Dedifferentiated amniotic fluid mesenchymal stem cell (primary cell): ENCODE measurements at regions not wholly inside any gene's neighbourhood (a gene's known extent, or its start where the extent isn't known, plus 50 kb on each side); places are given as distances from the start of the nearest gene placed in this dataset.

Experiments
- DNase-seq: peaks from one replicate; pipeline ENCODE4 v3.0.0-alpha.2; 2016; ENCODE audit errors: extremely low spot score

DNA sequence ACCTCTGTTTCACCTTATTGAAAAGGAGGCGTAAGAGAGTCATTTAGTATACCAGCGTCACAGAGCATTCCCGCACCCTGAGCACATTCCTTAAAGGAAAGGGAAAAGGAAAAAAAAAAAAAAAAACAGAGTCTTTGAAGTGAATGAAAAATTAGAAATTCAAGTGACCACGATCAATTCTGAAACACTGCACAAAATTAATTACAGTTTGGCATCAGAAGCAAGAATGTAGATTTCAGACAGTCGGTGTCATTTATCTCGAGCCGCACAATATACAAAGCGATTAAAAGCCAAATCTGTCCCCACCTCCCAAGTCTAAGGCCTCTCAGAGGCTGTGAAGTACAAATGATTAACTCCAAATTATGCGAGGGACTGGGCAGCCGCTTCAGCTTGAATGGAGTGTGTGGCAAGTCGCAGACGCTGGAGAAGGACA, 173.7 kb upstream of the ZNF507 start:
- DNase-seq, result no peak

DNA sequence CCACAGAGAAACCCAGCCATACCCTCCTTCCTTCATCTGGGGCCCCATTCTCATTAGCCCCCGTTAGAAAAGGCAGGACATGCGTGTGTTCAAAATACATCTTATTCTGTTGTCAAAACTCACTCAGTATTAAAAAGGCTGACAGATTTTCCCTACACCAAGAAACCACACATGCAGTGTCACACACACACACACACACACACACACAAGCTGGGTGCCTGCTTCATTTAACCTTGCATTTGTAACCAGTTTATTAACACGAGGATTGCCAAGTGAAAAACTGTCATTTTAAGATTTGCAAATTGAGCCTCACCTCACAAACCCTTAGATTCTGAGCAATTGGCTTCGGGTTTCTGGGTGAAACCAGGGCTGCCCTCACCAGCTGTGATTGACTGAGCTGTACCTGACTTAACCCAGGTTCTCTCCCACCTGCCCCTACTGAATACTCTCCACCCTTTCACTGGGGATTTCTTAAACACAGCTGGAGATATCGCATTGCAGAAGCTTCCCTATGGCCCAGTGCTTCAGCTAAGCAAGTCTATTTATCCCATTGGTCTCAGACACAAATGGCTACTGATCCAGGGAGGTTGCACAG, 172.7 kb upstream of the ZNF507 start:
- no peak for DNase-seq

- DNase-seq, result no peak
Observed at GRCh38 chr19:32173836-32174235, 171.6 kb upstream of the ZNF507 start.

DNA sequence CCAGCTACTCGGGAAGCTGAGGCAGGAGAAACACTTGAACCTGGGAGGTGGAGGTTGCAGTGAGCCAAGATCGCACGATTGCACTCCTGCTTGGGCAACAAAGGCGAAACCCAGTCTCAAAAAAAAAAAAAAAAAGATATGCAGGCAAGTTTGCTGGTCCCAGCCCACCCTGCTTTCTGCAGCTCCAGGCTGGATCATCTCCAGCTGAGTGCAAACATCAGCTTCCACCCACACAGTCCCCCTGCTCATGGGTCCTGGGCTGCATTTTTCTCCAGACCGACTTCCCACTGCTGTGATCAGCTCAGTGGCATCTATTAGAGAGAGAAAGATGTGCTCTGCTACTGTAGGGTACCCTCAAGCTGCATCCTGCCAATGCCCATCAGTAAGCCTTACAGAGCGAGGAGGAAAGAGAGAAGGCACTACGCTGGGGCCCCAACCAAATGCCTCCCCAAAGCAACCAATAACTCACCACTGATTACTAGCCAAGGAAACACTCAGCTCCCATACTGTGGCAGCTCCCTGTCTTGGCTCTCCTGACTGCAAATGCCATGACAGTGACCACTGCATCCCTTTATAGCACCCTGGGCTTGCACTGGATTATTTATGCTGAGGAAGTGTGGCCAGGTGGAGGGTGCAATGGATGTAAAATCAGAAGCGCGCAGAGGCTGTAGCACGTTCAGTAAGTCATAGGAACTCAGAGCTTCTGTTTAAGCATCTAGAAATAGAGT, 170.9 kb upstream of the ZNF507 start:
- DNase-seq, result no peak

- no peak for DNase-seq
Observed at GRCh38 chr19:32176591-32176990, 168.8 kb upstream of the ZNF507 start.

- no peak for DNase-seq
Observed at GRCh38 chr19:32177686-32178085, 167.7 kb upstream of the ZNF507 start.

- no peak for DNase-seq
Observed at GRCh38 chr19:32178401-32178800, 167.0 kb upstream of the ZNF507 start.

GRCh38 chr19:32178956-32179355, 166.5 kb upstream of the ZNF507 start:
- DNase-seq, result no peak

DNA sequence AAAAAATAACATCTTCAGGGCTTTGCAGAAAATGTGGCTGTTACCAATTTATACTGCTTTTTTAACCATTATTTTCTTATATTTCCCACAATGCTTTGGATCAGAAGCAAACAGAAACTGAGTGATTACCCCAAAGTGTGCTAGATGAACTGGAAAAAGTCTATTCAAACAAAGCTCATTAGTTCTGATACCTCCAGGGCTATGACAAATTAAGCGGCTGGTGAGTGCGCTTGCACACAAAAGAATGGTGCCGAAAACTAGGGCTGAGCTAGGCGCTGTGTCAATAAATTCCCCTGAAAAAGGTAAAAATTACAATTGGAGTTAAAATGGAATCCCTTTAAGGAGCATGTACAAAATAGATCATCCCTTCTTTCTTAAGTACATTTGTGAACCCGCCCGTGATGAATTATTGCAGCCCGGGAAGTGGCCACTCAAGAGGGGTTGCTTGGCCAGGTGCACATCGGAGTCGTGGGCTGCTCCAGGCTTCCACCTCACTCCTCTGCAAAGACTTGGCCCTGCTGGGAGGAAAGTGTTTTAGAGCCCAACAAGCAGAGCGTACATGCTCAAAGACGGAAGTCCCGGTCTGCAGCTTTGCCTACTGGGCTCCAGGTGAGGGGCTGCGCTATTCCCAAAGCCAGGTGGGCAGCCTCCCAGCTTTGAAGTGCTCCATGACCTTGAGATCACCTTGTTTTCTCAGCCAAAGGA, 164.0 kb upstream of the ZNF507 start:
- DNase-seq, result no peak

- no peak for DNase-seq
Observed at GRCh38 chr19:32186542-32187330, 158.7 kb upstream of the ZNF507 start.

GRCh38 chr19:32188921-32189320, 156.5 kb upstream of the ZNF507 start:
- no peak for DNase-seq

- no peak for DNase-seq
Observed at GRCh38 chr19:32189956-32190706, 155.3 kb upstream of the ZNF507 start.

DNA sequence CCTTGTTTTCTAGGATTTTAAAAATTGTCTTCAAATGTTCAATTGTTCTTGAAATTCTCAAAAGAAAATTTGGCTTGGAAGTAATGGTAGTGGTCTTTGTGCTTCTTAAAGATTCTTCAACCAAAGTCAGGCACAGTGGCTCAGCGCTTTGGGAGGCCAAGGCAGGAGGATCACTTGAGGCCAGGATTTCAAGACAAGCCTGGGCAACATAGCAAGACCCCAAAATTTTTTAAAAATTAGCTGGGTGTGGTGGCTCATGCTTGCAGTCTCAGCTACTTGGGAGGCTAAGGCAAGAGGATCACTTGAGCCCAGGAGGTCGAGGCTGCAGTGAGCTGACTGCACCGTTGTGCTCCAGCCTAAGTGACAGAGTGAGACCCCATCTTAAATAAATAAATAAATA, 153.5 kb upstream of the ZNF507 start:
- DNase-seq, result no peak

- DNase-seq, result no peak
Observed at GRCh38 chr19:32195706-32196610, 149.5 kb upstream of the ZNF507 start.

DNA sequence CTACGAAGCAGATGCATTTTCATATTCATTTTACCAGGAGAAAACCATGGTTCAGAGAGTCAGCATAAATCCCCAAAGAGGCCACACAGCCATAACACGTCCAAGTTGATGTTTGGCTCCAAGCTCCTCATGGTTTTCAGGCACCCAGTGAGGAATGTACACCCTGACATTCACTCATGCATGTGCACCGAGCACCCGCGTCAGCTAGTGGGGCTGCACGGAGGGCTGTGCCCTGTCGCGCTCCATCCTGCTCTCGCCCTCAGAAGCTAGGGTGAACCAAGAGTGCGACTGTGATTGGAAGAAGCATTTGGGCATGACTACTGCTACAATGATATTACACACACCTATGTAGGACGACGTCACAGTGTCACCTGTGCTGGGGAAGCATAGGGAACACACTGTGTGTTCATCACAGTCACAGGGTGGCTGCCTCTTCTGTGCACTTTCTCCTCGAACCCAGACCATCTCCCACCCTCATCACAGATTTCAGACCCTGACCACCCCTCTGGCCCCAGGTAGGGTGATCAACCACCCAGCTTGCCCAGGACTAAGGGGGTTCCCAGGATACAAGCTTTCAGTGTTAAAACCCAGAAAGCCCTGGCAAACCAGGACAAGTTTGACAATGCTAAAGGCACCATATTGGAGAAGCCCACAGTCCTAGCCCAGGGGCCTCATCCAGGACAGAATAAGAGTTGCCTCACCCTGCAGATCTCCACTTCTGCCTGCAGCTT, 148.6 kb upstream of the ZNF507 start:
- no peak for DNase-seq

GRCh38 chr19:32197896-32198882, 147.2 kb upstream of the ZNF507 start:
- no peak for DNase-seq

DNA sequence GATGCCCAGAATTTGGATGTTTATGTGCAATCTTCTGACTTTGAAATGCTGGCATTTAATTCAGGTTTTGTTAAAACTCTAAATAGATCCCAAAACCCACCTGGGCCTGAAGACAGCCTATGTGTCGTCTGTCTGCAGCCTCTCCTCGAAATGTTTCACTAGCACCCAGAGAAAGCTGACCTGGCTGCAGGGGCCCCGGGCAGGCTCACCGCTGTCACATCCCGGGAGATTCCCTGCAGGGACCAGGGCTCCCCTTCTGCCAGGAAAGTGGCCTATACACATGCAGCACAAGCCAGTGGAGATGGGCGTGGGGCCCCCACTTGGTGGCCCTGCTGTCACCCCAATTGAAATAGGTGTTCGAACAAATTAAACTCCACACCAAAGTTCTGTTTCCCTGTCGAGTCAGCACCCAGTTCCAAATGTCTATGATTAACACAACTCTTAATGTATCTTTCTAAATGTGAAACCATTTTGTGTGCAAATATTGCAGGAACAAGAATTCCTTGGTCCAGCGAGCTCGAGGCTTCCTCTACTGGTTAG, 145.8 kb upstream of the ZNF507 start:
- DNase-seq, result no peak

DNA sequence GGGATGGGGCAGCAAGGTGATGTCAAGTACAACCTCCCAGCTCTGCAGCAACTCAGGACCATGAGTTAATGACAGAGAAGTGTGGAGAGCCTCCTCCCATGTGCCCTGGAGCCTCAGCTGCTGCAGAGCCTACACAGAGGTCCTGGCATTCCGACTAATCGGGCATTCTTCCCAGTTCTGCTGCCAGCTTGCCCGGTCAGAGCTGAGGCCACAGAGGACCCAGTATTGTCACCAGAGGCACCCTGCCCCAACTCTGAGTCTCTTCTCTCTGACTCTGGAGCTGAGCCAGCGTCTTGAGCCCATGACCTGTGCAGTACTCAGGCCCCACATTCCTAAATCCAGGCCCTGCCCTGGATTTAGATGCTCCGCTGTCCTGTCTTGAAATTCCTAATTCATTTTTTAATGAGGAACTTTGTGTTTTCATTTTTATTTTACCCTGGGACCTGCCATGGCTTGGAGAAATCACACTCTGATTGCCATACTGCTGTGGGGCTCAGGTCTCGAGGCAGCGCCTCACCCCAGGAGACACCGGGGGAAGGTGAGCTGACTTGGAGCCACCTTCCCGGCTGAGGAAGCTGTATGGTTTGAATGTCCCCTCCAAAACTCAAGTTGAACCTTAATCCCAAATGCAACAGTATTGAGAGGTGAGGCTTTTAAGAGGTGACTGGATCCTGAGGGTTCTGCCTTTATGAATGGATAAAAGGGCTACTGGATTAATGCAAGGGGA, 144.9 kb upstream of the ZNF507 start:
- no peak for DNase-seq
